H1 (cell line): ENCODE measurements at regions not wholly inside any gene's neighbourhood (a gene's known extent, or its start where the extent isn't known, plus 50 kb on each side); places are given as distances from the start of the nearest gene placed in this dataset.

ENCODE experiments used
- CTCF ChIA-PET: fragments of 300-600 bp; sonication (Branson Sonifier 250); formaldehyde crosslinking; loops from one replicate; lab custom pipeline; 2021; ENCODE audit not compliant: partially characterized antibody; lab: Charles Lee
- POLR2A ChIA-PET: fragments of 300-600 bp; sonication (Branson Sonifier 250); formaldehyde crosslinking; loops from one replicate; lab custom pipeline; 2021; ENCODE audit warnings: inconsistent platforms; ENCODE audit not compliant: partially characterized antibody; lab: Charles Lee
- DNase-seq, 2 experiments: peaks; one replicate each; pipeline versions ENCODE4 v3.0.0 to v3.0.0-alpha.2; 2010 to 2022; ENCODE audit warnings: low spot score in 2 of 2, low read depth in 1 of 2, mixed read lengths in 1 of 2
- FAIRE-seq: peaks from 2 replicates; lab custom pipeline; 2011; peaks lifted over from hg19 to GRCh38; lab: Jason Lieb, UNC
- H2AFZ ChIP-seq: 2 replicates; pipeline ENCODE4 v1.8.1; 2012; ENCODE audit warnings: low read length, inconsistent platforms
- H2AK5ac ChIP-seq: 2 replicates; pipeline ENCODE4 v1.6.1; 2013; ENCODE audit warnings: low read depth, low read length
- H2BK120ac ChIP-seq: replicated peaks from 2 replicates; pipeline ENCODE3; 2013; ENCODE audit warnings: low read depth, low read length, inconsistent platforms
- H2BK12ac ChIP-seq: 2 replicates; pipeline ENCODE4 v1.6.1; 2013; ENCODE audit warnings: low read depth, low read length
- H2BK15ac ChIP-seq: 2 replicates; pipeline ENCODE4 v1.6.1; 2013; ENCODE audit warnings: low read length
- H2BK20ac ChIP-seq: 2 replicates; pipeline ENCODE4 v1.6.1; 2013; ENCODE audit warnings: low read length
- H2BK5ac ChIP-seq: 2 replicates; pipeline ENCODE4 v1.6.1; 2013; ENCODE audit warnings: low read depth, low read length
- H3K14ac ChIP-seq: 2 replicates; pipeline ENCODE4 v1.6.1; 2013; ENCODE audit warnings: inconsistent platforms; ENCODE audit not compliant: insufficient read length
- H3K18ac ChIP-seq: 2 replicates; pipeline ENCODE4 v1.6.1; 2013; ENCODE audit warnings: low read length; ENCODE audit errors: extremely low read depth
- H3K23ac ChIP-seq: 2 replicates; pipeline ENCODE4 v1.6.1; 2013; ENCODE audit warnings: inconsistent platforms; ENCODE audit not compliant: insufficient read length
- H3K23me2 ChIP-seq: 2 replicates; pipeline ENCODE4 v1.6.1; 2013; ENCODE audit warnings: low read depth, low read length
- H3K27ac ChIP-seq: 2 replicates; pipeline ENCODE4 v1.6.1; 2011; ENCODE audit warnings: low read depth, low read length, inconsistent platforms
- H3K27me3 ChIP-seq, 4 experiments: replicated peaks in 1 of 4; 1 replicate in 1 of 4; 2 replicates in 3 of 4; pipeline versions ENCODE4 v1.6.1 to v1.8.1; 2011 to 2013; ENCODE audit warnings: low read length in 3 of 4, mild to moderate bottlenecking in 3 of 4, inconsistent platforms in 2 of 4, mixed read lengths in 2 of 4, moderate library complexity in 1 of 4; ENCODE audit not compliant: control insufficient read depth in 3 of 4, insufficient read depth in 3 of 4; ENCODE audit errors: extremely low read depth in 1 of 4
- H3K36me3 ChIP-seq, 4 experiments: 2 replicates each; pipeline versions ENCODE4 v1.6.1 to v1.8.1; 2011 to 2013; ENCODE audit warnings: mild to moderate bottlenecking in 4 of 4, low read length in 3 of 4, moderate library complexity in 2 of 4, control low read depth in 1 of 4, inconsistent platforms in 1 of 4; ENCODE audit not compliant: insufficient read depth in 4 of 4, control insufficient read depth in 2 of 4
- H3K4ac ChIP-seq: replicated peaks from 2 replicates; pipeline ENCODE3; 2013; ENCODE audit warnings: low read length, low read depth, mixed read lengths, inconsistent platforms; ENCODE audit not compliant: insufficient read length
- H3K4me1 ChIP-seq, 4 experiments: replicated peaks in 1 of 4; 1 replicate in 1 of 4; 2 replicates in 3 of 4; pipeline versions ENCODE4 v1.6.1 to v1.8.1; 2011 to 2013; ENCODE audit warnings: low read length in 3 of 4, inconsistent platforms in 2 of 4, mixed read lengths in 1 of 4; ENCODE audit not compliant: insufficient read depth in 4 of 4, control insufficient read depth in 3 of 4
- H3K4me2 ChIP-seq, 2 experiments: 2 replicates each; pipeline versions ENCODE4 v1.6.1 to v1.8.1; 2011 to 2013; ENCODE audit warnings: low read depth in 2 of 2, low read length in 2 of 2, control low read depth in 1 of 2, inconsistent platforms in 1 of 2, mild to moderate bottlenecking in 1 of 2; ENCODE audit not compliant: insufficient read depth in 1 of 2
- H3K4me3 ChIP-seq, 4 experiments: fragments of 200-600, 300-600 bp in 1 of 4; sonication (generic), shearing (Covaris generic), sonication (Bioruptor Twin) in 1 of 4; 2 replicates each; pipeline versions ENCODE4 v1.5.1 to v1.8.1; 2011 to 2016; ENCODE audit warnings: low read length in 4 of 4, low read depth in 3 of 4, control low read depth in 2 of 4, inconsistent platforms in 2 of 4, mild to moderate bottlenecking in 2 of 4, mixed read lengths in 1 of 4, moderate library complexity in 1 of 4; ENCODE audit not compliant: insufficient read depth in 2 of 4; ENCODE audit errors: extremely low read depth in 1 of 4
- H3K56ac ChIP-seq: replicated peaks from 2 replicates; pipeline ENCODE3; 2013; ENCODE audit warnings: low read depth, mild to moderate bottlenecking, mixed read lengths, low read length, inconsistent platforms; ENCODE audit not compliant: insufficient read length
- H3K79me1 ChIP-seq: 2 replicates; pipeline ENCODE4 v1.6.1; 2013; ENCODE audit warnings: low read depth, low read length, control low read depth
- H3K79me2 ChIP-seq, 2 experiments: 2 replicates each; pipeline versions ENCODE4 v1.6.1 to v1.8.1; 2012 to 2013; ENCODE audit warnings: low read length in 2 of 2, mild to moderate bottlenecking in 2 of 2, inconsistent platforms in 1 of 2; ENCODE audit not compliant: insufficient read depth in 2 of 2, control insufficient read depth in 1 of 2
- H3K9ac ChIP-seq, 4 experiments: replicated peaks in 1 of 4; 1 replicate in 1 of 4; 2 replicates in 3 of 4; pipeline versions ENCODE4 v1.6.1 to v1.8.1; 2011 to 2013; ENCODE audit warnings: low read depth in 3 of 4, low read length in 3 of 4, control low read depth in 2 of 4, mild to moderate bottlenecking in 2 of 4, moderate library complexity in 2 of 4, inconsistent platforms in 1 of 4; ENCODE audit errors: extremely low read depth in 1 of 4
- H3K9me3 ChIP-seq, 2 experiments: 2 replicates each; pipeline versions ENCODE4 v1.6.1 to v1.8.1; 2012 to 2013; ENCODE audit warnings: mild to moderate bottlenecking in 2 of 2, moderate library complexity in 2 of 2, control low read depth in 1 of 2, inconsistent platforms in 1 of 2, low read depth in 1 of 2, low read length in 1 of 2, mixed read lengths in 1 of 2; ENCODE audit not compliant: insufficient read depth in 2 of 2
- H4K20me1 ChIP-seq, 2 experiments: replicated peaks in 1 of 2; 2 replicates each; pipeline versions ENCODE3 to v1.8.1; 2011 to 2013; ENCODE audit warnings: inconsistent platforms in 2 of 2, low read length in 2 of 2, mild to moderate bottlenecking in 1 of 2; ENCODE audit not compliant: insufficient read depth in 2 of 2, control insufficient read depth in 1 of 2
- H4K5ac ChIP-seq: 2 replicates; pipeline ENCODE4 v1.6.1; 2013; ENCODE audit warnings: low read length, low read depth, mixed read lengths, inconsistent platforms; ENCODE audit not compliant: insufficient read length
- H4K8ac ChIP-seq: 2 replicates; pipeline ENCODE4 v1.8.0; 2013; ENCODE audit warnings: mild to moderate bottlenecking, moderate library complexity, low read length, inconsistent platforms; ENCODE audit not compliant: insufficient read depth; ENCODE audit errors: extremely low read depth
- H4K91ac ChIP-seq: replicated peaks from 2 replicates; pipeline ENCODE3; 2013; ENCODE audit warnings: low read length, mixed read lengths, inconsistent platforms; ENCODE audit not compliant: insufficient read length
- ASH2L ChIP-seq: fragments of 200-600, 300-600 bp; sonication (generic); IDR thresholded peaks from one replicate; pipeline ENCODE4 v1.7.1; 2017; ENCODE audit warnings: low read length
- BRCA1 ChIP-seq: IDR thresholded peaks from 2 replicates; pipeline ENCODE4 v1.6.1; 2012; ENCODE audit warnings: low read depth, low read length, improper control_type of control experiment
- CEBPB ChIP-seq: IDR thresholded peaks from 2 replicates; pipeline ENCODE4 v1.6.1; 2012; ENCODE audit warnings: low read depth, low read length
- CTBP2 ChIP-seq: IDR thresholded peaks from 2 replicates; pipeline ENCODE4 v1.7.0; 2011; ENCODE audit warnings: borderline replicate concordance, mild to moderate bottlenecking, moderate library complexity, mixed read lengths, low read length; ENCODE audit not compliant: insufficient read depth, insufficient read length
- GTF2F1 ChIP-seq: IDR thresholded peaks from 2 replicates; pipeline ENCODE4 v1.6.1; 2012; ENCODE audit warnings: low read depth, low read length, improper control_type of control experiment, borderline replicate concordance
- HDAC6 ChIP-seq: IDR thresholded peaks from one replicate; pipeline ENCODE4 v1.7.1; 2012; ENCODE audit warnings: low read depth, mild to moderate bottlenecking, inconsistent platforms, low read length, moderate library complexity
- KDM4A ChIP-seq: IDR thresholded peaks from one replicate; pipeline ENCODE4 v1.7.1; 2012; ENCODE audit warnings: low read depth, mild to moderate bottlenecking, moderate library complexity, low read length, inconsistent platforms; ENCODE audit not compliant: severe bottlenecking
- SIRT6 ChIP-seq: IDR thresholded peaks from one replicate; pipeline ENCODE4 v1.7.1; 2012; ENCODE audit warnings: low read length, inconsistent platforms
- TAF1 ChIP-seq: IDR thresholded peaks from 2 replicates; pipeline ENCODE4 v1.6.1; 2011; ENCODE audit warnings: mild to moderate bottlenecking, low read depth, low read length
- TBP ChIP-seq: IDR thresholded peaks from 2 replicates; pipeline ENCODE4 v1.6.1; 2011; ENCODE audit warnings: low read depth, low read length, improper control_type of control experiment
- TCF12 ChIP-seq: IDR thresholded peaks from 2 replicates; pipeline ENCODE4 v1.6.1; 2011; ENCODE audit warnings: low read depth, mild to moderate bottlenecking, low read length
- TEAD4 ChIP-seq: IDR thresholded peaks from 2 replicates; pipeline ENCODE4 v1.6.1; 2012; ENCODE audit warnings: low read depth, low read length, inconsistent platforms, mixed read lengths
- WGBS, 2 experiments: shearing (Covaris generic) in 1 of 2; methylation state at CpG; one replicate each; pipeline versions ENCODE4 v1.1.6 to v1.1.7; 2013 to 2015; ENCODE audit warnings: low lambda C conversion rate in 2 of 2, mixed read lengths in 2 of 2, inconsistent platforms in 1 of 2, low coverage in 1 of 2, missing lambda C conversion rate in 1 of 2; ENCODE audit not compliant: insufficient replicate concordance in 2 of 2, insufficient coverage in 1 of 2, insufficient read length in 1 of 2; ENCODE audit errors: extremely low coverage in 1 of 2, missing lambda C conversion rate in 1 of 2; 5-methylcytosine and 5-hydroxymethylcytosine counted together
- TF ChIP-seq, protein P1 (sequence below), 3 experiments: IDR thresholded peaks; 1 replicate in 2 of 3; 2 replicates in 1 of 3; pipeline versions ENCODE4 v1.5.1 to v1.6.1; 2011; ENCODE audit warnings: low read length in 3 of 3, mild to moderate bottlenecking in 3 of 3, inconsistent platforms in 2 of 3, low read depth in 1 of 3, moderate library complexity in 1 of 3; ENCODE audit not compliant: insufficient read depth in 1 of 3; ENCODE audit errors: control extremely low read depth in 1 of 3

DNA sequence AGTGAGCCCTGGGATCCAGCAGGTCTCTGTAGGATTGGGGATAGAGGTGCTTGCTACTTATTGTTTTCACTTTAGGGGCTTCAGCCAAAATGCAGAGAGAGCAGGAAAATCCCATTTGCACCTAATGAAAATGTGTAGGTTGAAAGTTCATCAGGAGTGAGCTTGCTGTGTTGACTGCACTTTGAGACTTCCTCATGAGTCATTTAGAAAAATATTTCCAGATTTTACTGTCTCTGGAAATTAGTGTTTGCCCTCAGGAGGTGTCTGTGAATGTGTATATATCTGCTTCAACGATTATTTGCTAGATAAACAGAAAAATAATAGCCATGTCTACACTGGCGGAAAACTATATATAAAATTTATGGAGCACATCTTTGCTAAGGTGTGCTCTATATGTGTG, 159.3 kb downstream of the CAND1 start:
- Histone ChIP-seq H4K20me1 (no peaks in the 10 kb centered on the region), H3K4me2 (no peak overlapping the region), H3K4ac (no peak overlapping the region), H3K18ac (no peak overlapping the region), H3K9ac (no peak overlapping the region), H2BK20ac (no peak overlapping the region), H3K4me3 (no peak overlapping the region), H3K27me3 (no peaks in the 10 kb centered on the region), H3K4me1 (peaks cover 0 to 5% (median 0%) of the 10 kb centered on the region in 4 experiments; a peak in 1 of 7 replicates), H4K91ac (no peak overlapping the region), H2BK5ac (no peak overlapping the region), H3K56ac (no peak overlapping the region), H2BK12ac (no peak overlapping the region), H3K27ac (no peak overlapping the region), H3K79me1 (no peaks in the 10 kb centered on the region), H2AFZ (no peak overlapping the region), H2AK5ac (no peak overlapping the region), H4K8ac (no peak overlapping the region), H3K23ac (no peak overlapping the region), H3K23me2 (no peaks in the 10 kb centered on the region), H2BK15ac (no peak overlapping the region), H3K14ac (no peak overlapping the region), H3K9me3 (no peaks in the 10 kb centered on the region), H4K5ac (no peak overlapping the region), H2BK120ac (no peak overlapping the region), H3K79me2 (no peaks in the 10 kb centered on the region), H3K36me3 (no peaks in the 10 kb centered on the region)
- FAIRE-seq, result no peak
- POLR2A ChIA-PET, result interaction anchor here (1.0 kb wide), 1 partner anchor 13 kb away, joined by 3 read pairs; no protein-coding TSS in a partner anchor
- 100% methylated on average over 2 of the region's 2 CpGs; no CpG with 5 or more reads in 1 of the 2 experiments for WGBS, 2 experiments
- CTCF ChIA-PET, result interaction anchor here (1.8 kb wide), 1 partner anchor 11 kb away, joined by 5 read pairs; no protein-coding TSS in a partner anchor
- DNase-seq, result no peak
- TF ChIP-seq GTF2F1 (no peak), ASH2L (no peak), TEAD4 (no peak), HDAC6 (no peak), TAF1 (no peak), BRCA1 (no peak), CTBP2 (no peak), SIRT6 (no peak), CEBPB (no peak), TBP (no peak), KDM4A (no peak), TCF12 (no peak)
- TF ChIP-seq, protein P1, sequence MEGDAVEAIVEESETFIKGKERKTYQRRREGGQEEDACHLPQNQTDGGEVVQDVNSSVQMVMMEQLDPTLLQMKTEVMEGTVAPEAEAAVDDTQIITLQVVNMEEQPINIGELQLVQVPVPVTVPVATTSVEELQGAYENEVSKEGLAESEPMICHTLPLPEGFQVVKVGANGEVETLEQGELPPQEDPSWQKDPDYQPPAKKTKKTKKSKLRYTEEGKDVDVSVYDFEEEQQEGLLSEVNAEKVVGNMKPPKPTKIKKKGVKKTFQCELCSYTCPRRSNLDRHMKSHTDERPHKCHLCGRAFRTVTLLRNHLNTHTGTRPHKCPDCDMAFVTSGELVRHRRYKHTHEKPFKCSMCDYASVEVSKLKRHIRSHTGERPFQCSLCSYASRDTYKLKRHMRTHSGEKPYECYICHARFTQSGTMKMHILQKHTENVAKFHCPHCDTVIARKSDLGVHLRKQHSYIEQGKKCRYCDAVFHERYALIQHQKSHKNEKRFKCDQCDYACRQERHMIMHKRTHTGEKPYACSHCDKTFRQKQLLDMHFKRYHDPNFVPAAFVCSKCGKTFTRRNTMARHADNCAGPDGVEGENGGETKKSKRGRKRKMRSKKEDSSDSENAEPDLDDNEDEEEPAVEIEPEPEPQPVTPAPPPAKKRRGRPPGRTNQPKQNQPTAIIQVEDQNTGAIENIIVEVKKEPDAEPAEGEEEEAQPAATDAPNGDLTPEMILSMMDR (IDR thresholded peaks at IDR 0.05; ENCODE audit: control extremely low read depth in 1 of 3, insufficient read depth in 1 of 3, low read depth in 1 of 3, low read length in 3 of 3), result no peak
